Left hindlimb (tissue), 1 donor: ENCODE measurements at regions not wholly inside any gene's neighbourhood (a gene's known extent, or its start where the extent isn't known, plus 50 kb on each side); places are given as distances from the start of the nearest gene placed in this dataset.
A peak's percentile ranks its signal among the peaks of the same experiment; 100 is the strongest.

Source experiments
- DNase-seq: peaks from one replicate; pipeline ENCODE4 v3.0.0-alpha.2; 2018

- no peak for DNase-seq
Measured at GRCh38 chr14:98608071-98609060, 663.6 kb downstream of the BCL11B start.

GRCh38 chr14:98612434-98613200 is 659.4 kb downstream of the BCL11B start:
- no peak for DNase-seq

- no peak for DNase-seq
Measured at GRCh38 chr14:98614741-98615140, 657.3 kb downstream of the BCL11B start.

- DNase-seq, result no peak
Measured at GRCh38 chr14:98622208-98623051, 649.6 kb downstream of the BCL11B start.

GRCh38 chr14:98623788-98624415 is 648.1 kb downstream of the BCL11B start:
- DNase-seq, result no peak

GRCh38 chr14:98633380-98633779 is 638.6 kb downstream of the BCL11B start:
- DNase-seq, result no peak

- no peak for DNase-seq
Measured at GRCh38 chr14:98634043-98634820, 637.8 kb downstream of the BCL11B start.

- DNase-seq, result no peak
Measured at GRCh38 chr14:98638366-98638765, 633.6 kb downstream of the BCL11B start.

- DNase-seq, result no peak
Measured at GRCh38 chr14:98647754-98648153, 624.2 kb downstream of the BCL11B start.

- no peak for DNase-seq
Measured at GRCh38 chr14:98651037-98651436, 621.0 kb downstream of the BCL11B start.

GRCh38 chr14:98665007-98665406 is 607.0 kb downstream of the BCL11B start:
- DNase-seq, result no peak

- DNase-seq, result no peak
Measured at GRCh38 chr14:98666545-98666944, 605.5 kb downstream of the BCL11B start.

- no peak for DNase-seq
Measured at GRCh38 chr14:98682033-98682432, 590.0 kb downstream of the BCL11B start.

- DNase-seq, result no peak
Measured at GRCh38 chr14:98682726-98683125, 589.3 kb downstream of the BCL11B start.

- DNase-seq, result peak; percentile 68
Measured at GRCh38 chr14:98684468-98684867, 587.5 kb downstream of the BCL11B start.

- DNase-seq, result no peak
Measured at GRCh38 chr14:98685725-98686124, 586.3 kb downstream of the BCL11B start.

- no peak for DNase-seq
Measured at GRCh38 chr14:98688446-98688845, 583.6 kb downstream of the BCL11B start.

GRCh38 chr14:98689951-98690350 is 582.0 kb downstream of the BCL11B start:
- DNase-seq, result no peak

GRCh38 chr14:98692832-98693231 is 579.2 kb downstream of the BCL11B start:
- DNase-seq, result no peak

GRCh38 chr14:98694541-98694940 is 577.5 kb downstream of the BCL11B start:
- DNase-seq, result no peak

- DNase-seq, result no peak
Measured at GRCh38 chr14:98695809-98696208, 576.2 kb downstream of the BCL11B start.

- no peak for DNase-seq
Measured at GRCh38 chr14:98698341-98698740, 573.7 kb downstream of the BCL11B start.
